Hepatic stellate cell (primary cell): ENCODE measurements at regions not wholly inside any gene's neighbourhood (a gene's known extent, or its start where the extent isn't known, plus 50 kb on each side); places are given as distances from the start of the nearest gene placed in this dataset.
"Not testable (repeated sequence)": the region's sequence is repeated elsewhere in the genome, so short reads cannot be mapped to it uniquely, and the experiment has no call there.

Source experiments
- DNase-seq: peaks from one replicate; pipeline ENCODE4 v3.0.0; 2011; ENCODE audit warnings: low spot score

DNA sequence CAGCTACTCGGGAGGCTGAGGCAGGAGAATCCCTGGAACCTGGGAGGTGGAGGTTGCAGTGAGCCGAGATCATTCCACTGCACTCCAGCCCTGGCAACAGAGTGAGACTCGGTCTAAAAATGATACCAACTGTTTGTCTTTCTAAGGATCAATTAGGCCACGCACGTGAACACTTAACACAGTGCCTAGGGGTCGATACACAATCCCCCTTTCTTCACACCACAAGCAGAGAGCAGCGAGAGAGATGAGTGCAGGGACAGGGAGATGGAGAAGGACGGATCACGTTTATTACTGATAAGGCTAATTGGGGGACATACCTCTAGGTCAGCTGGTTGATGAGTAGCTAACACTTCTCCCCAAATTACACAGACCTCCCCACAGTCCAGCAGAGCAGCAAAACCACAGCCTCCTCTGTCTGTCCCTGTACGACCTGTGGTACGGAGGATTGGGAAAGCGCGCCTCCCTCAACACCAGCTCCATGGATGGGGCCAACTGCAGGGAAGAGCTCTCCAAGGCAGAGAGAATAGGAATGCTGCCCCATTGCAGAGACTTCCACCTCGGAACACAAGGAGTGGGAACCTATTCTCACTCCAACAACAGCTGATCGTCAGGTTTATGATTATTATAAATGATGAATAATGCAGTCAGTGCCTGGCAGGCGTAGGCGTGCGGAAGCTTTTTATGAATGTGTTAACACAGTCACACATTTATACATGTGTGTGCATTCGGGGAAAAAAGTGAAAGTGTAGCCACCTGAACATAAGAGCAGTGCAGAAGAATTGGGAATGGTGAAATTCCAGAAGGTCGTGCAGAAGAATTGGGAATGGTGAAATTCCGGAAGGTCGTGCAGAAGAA, 155.1 kb downstream of the C16orf95 start:
- no peak for DNase-seq

DNA sequence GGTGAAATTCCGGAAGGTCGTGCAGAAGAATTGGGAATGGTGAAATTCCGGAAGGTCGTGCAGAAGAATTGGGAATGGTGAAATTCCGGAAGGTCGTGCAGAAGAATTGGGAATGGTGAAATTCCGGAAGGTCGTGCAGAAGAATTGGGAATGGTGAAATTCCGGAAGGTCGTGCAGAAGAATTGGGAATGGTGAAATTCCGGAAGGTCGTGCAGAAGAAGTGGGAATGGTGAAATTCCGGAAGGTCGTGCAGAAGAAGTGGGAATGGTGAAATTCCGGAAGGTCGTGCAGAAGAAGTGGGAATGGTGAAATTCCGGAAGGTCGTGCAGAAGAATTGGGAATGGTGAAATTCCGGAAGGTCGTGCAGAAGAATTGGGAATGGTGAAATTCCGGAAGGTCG, 154.4 kb downstream of the C16orf95 start:
- not testable (repeated sequence) for DNase-seq

DNA sequence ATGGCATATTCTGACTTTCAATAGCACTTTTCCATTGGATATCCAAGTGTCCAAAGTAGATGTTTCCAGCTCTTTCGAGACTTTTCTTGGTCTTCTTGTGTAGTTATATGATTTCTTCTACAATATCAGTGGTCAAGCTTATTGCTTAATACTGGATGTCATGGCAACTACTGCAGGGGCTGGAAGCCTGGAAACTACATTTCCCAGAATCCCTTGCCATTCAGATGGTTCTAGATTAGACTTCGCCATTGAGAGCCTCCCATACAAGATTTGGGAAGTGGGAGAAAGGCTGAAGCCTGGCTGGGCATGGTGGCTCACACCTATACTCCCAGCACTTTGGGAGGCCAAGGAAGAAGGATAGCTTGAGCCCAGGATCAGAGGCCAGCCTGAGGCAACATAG, 153.6 kb downstream of the C16orf95 start:
- DNase-seq: no peak

DNA sequence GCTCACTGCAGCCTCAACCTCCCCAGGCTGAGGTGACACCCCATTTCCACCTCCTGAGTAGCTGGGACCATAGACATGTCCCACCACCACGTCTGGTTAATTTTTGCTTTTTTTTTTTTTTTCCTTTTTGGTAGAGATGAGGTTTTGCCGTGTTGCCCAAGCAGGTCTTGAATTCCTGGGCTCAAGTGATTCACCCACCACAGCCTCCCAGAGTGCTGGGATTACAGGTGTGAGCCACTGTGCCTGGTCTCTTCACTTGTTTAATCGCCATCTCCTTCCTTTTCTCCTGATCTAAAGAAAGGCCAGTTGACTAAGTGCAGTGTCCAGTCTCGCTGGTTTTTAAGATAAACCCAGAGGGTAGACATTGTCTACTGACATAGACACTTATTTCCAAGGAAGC, 152.0 kb downstream of the C16orf95 start:
- DNase-seq: no peak

DNA sequence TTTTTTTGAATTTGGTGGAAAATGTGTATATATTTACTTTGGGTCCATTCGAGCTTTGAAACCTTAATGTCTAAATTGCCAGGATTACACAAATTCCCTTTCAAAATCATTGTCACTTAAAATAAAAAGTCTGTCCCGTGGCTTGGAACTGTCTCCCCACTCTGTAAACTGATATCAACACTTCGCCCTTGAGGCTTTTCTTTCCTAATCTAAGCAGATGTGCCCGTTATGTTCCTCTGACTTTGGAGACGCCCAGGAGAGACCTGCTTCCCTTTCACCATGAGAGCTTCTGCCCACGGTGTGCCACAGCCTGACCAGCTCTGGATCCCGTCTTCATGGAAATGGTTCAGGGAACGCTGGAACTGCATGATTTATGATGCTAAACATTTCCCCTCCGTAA, 151.3 kb downstream of the C16orf95 start:
- no peak for DNase-seq

DNA sequence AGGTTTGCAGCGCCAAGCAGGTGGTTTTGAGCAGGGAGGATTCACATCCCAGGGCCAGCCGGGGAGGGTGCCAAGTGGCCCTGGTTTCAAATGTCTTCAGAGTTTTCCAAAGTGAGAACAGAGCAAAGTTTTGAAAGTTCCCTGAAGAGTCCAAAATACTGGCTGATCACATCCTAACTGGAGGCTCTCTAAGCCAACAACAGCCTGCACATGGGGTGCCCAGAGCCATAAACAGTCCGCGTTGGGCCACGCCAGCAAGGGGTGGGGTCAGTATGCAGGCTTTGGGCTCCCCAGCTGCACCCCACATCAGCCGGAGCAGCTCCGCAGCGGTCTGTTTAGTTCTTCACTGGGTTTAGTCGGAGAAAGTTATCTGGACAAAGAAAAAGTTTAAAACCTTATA, 150.9 kb downstream of the C16orf95 start:
- DNase-seq: no peak

DNA sequence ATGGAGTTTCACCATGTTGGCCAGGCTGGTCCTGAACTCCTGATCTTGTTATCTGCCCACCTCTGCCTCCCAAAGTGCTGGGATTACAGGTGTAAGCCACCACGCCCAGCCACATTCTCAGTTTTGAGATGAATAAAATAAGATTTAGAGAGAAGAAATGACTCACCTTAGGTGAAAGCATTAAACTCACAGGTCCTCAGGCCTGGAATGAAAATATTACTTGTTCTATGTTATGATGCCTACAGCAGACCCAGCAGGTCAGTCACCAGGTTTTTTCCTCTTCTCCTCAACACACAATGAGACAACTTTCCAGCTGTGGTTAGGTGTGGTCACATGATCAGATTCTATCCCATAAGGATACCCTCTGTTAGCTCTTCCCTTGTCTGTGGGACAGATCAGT, 150.3 kb downstream of the C16orf95 start:
- DNase-seq: no peak

DNA sequence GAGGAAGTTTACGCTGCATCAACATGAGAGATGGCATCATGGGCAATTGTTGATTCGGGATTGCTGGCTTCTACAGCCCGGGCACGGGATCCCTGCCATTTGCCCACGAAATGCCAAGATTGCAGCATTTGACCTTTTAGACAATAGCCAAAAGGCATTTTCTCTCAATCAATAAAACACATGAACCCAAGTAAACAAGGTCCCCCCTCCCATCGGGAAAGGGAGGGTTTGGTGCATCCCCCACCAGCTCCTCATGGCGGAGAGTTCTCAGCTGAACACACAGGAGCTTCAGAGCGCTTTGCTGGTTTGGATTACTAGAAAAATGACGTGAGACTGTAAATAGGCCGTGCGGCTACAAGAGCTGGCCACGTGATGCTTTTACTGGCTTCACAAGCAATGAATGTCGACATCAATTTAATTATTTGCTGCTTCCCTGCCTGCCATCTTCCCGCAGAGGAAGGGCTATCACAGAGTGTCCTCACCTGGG, 147.6 kb downstream of the C16orf95 start:
- no peak for DNase-seq

DNA sequence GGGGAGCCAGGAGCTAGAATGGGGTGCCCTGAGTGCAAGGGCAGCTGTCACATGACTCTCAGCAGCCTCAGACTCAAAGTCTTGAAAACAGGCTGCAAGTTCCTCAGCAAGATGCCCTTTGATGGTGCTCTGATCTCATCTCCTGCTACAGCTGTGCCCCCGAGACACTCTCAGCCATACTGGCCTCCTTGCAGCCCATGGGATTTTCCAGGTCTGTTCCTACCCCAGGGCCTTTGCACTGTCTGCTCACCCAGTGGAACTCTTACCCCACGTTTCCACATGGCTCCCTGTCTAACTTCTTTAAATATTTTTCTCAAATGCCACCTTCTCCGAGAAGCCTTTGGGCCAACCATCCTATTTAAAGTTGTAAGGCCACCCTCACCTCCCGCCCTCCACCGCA, 146.9 kb downstream of the C16orf95 start:
- DNase-seq: no peak

DNA sequence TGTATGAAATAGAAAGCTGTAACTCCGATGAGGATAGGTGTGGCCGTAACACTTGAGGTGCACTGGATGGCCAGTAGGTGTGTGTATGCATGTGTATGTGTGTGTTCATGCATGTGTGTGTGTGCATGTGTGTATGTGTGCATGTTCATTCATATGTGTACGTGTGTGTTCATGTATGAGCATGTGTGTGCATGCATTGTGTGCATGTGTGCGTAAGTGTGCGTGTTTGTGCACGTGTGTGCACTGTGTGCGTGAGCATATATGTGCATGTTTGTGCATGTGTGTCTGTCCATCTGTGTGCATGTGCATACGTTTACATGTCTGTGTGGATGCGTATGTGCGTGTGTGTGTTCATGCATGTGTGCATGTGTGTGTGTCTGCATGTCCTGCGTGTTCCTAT, 145.5 kb downstream of the C16orf95 start:
- no peak for DNase-seq

DNA sequence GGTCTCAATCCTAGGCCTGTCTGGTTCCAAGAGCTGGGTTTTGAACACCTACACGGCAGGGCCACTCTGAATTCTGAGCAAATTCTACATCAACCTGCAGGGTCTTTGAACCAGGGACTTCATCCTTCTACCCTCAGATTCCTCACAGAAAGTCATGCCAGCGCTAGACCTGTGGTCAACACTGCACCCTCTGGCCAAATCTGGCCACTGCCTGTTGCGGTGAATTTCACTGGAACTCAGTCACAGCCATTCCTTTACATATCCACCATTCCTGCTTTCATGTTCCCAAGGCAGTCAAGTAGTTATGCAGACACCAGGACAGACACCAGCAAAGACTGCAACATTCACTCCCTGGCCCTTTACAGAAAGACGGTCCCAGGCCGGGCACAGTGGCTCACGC, 144.6 kb downstream of the C16orf95 start:
- no peak for DNase-seq

DNA sequence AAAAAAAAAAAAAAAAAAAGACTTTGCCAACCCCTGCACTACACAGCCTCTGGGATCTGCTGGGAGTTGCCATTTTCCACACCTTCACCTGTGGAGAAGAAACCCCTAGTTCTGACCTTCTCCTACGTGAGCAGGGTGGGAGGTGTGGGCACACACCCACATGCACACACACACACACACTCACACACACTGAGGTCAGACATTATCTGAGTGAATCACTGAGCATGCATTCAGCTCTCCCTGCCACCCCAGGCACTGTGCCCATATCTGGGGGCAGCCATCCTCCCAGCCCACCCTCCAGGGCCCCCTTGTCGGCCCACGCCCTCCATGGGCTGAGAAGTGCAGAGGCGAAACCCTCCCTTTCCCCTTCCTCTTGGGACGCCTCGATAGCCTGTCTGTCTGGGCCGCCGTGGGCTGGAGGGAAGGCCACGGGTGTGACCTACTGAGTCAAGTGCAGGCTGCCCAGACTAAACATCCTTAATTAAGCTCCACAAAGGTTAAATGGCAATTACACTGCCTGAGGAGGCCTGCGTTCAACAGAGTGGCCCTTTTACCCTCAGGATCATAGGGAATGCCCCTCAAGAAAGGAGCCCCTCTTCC, 143.8 kb downstream of the C16orf95 start:
- peak; percentile 35 for DNase-seq

DNA sequence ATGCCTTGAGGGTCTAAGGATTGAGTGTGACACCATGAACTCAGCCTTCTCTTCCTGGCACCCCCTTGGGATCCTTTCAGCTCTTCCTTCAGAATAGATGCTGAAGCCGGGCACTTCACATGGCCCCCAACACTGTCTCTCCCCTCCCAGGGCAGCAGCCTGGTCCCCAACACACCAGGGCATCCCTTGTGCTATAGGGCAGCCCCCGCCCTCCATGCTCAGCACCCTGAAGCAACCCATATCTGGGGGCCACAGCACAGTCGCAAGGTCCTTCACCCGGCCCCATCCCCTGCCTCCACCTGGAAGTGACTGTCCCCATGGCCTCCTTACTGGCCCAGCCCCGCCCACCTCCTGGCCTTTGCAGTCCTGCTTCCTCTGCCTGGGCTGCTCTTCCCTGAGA, 143.1 kb downstream of the C16orf95 start:
- no peak for DNase-seq

DNA sequence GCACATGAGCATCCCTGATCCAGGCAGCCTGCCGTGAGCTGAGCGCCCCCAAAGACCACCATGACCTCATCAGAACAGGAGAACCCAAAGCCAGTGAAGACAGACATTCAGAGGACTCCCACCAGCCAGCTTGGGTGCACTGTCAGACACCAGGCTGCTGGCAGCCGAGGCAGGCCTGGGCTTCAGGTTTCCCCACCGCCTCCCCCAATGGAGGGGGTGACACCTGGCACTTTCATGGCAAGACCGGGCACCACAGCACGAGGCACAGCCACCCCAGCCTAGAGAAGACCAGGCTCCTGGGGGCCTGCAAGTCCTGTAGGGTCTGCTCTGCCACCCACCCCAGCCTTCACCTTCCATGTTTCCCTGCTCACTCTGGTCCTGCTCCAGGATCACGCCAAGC, 140.5 kb downstream of the C16orf95 start:
- DNase-seq: no peak

DNA sequence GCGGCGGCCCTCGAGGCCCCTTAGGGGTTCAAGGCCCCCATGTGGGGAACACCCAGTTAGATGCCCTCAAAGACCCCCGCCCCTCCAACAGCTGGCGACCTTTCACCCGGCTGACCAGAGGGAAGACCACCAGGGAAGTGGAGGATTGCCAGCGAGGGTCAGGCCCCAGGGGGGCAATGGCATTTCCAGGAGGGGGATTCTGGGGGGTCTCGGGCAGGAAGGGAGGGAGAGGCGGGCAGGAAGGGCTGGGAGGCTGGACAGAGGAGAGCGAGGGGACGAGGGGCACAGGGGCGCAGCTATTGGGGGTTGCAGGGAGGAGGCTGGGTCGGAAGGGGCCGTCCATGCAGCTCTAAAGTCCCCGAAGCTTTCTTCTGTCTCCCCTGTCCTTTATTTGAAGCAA, 139.5 kb downstream of the C16orf95 start:
- no peak for DNase-seq

DNA sequence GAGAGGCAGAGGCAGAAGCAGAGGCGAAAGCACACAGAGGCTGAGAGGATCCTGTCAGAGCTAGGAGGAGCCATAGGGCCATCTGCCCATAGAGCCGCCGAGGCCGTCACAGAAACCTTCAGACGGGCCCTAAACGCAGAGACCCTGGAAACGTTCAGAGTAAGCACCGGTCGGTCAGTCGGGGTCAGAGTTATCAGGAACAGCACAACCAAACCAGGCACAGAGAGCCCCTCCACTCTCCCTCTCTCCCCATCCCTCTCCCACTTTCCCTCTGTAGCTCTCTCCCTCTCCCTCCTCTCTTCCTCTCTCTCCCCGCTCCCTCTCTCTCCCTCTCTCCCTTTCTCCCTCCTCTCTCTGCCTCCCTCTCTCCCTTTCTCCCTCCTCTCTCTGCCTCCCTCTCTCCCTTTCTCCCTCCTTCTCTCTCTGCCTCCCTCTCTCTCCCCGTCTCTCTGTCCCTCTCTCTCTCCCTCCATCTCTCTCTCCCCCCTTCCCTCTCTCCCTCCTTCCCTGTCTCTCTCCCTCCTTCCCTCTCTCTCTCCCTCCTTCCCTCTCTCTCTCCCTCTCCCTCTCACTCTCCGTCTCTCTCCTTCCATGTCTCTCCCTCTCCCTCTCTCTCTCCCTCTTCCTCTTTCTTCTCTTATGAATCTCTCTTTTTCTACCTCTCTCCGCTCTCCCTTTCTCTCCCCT, 138.9 kb downstream of the C16orf95 start:
- peak; percentile 62 for DNase-seq

DNA sequence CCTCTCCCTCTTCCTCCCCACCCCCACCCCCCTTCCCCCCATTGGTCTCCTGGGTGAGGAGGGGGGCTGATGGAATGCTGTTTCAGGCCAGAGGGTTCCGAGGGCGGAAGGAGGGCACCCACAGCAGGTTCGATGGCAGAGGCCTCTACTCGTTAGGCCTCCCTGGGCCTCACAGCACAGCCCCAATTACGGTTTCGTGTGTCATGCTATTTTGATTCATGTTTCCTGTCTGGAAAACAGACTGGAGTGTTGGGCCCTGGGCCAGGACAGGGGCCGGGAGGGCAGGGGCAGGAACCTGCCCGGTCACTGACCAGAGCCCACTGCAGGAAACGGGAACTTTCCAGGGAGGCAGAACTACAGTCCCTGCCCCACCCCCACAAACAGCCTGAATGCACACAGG, 138.2 kb downstream of the C16orf95 start:
- DNase-seq: peak; percentile 78

DNA sequence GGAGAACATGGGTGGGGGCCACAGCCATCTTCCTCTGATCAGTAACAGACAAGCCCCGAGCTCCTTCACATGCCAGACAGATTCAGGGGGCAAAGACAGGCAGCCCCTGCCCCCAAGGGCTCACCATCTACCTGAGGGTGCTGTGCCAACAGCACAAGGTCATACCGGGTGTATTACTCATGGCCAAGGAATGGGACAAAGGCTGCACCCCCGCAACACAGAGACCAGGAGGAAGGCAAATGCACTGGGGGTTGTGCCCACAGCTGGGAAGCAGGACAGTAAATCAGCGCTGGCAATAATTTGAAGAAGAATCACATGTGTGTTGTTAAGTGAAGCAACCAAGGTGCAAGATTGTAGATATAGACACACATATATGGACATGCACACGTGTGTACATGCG, 137.1 kb downstream of the C16orf95 start:
- no peak for DNase-seq

DNA sequence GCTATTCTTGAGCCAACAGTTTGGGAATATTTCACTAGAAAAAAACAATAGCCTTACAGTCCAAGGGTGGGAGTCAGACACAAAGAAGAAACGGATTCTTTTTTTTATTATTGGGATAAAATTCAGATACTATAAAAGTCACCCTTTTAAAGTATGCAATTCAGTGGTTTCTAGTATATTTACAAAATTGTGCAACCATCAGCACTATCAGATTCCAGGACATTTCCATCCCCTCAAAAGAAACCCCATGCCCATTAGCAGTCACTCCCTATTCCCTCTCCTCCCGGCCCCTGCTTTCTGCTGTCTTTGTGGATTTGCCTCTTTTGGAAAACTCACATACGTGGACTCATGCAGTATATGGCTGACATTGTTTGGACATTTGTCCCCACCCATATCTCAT, 134.4 kb downstream of the C16orf95 start:
- DNase-seq: no peak

DNA sequence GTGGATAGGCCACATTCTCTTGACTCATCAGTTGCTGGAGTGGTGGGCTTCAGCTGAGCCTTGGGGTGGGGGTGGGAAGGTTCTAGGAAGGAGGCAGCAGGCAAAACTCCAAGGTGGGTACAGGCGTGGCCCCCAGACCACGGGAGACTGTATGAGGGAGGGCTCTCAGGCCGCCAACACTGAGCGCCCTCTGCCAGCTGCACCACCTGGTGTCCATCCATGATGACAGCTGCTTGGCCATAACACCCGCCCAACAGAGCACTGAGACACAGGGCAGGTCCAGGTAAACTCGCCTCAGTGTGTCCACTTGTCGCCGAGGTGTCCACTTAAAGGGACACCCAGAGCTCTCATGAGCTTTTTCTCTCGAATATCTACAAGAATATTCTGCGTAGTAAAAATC, 133.5 kb downstream of the C16orf95 start:
- no peak for DNase-seq

DNA sequence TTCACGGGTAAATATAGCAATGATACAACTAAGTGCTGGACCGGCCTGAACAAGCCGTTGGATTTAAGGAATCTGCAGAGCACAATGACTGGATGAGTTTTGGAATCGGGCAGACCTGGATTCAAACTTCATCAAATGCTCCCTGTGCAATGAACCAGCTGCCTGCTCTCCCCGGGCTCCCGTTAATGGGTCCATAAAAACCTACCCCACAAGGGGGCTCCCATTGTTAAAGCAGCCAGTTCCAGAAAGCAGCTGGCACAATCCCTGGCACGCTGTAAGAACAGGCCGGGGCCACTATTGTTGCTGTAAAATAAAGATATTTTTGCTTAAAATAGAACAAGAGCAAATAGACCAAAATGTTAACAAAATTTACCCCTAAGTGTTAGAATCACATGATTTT, 131.9 kb downstream of the C16orf95 start:
- no peak for DNase-seq

DNA sequence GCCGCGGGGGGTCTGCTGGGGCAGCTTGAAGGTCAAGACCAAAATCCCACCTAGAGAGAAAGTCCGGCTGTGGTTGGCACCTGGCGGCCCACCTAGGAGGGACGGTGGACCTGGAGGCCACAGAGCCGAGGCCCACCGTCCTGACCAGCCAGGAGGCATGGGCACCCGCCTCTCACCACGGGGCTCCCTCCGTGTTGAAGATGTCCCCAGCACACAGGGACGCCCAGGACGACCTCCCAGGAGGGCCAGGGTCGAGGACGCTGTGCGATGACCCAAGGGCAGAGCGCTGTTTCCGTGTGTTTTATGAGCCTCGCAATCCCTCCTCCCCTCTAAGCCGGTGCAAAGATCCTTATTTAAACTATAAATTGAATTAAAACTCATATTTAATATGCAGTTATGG, 131.2 kb downstream of the C16orf95 start:
- DNase-seq: no peak

DNA sequence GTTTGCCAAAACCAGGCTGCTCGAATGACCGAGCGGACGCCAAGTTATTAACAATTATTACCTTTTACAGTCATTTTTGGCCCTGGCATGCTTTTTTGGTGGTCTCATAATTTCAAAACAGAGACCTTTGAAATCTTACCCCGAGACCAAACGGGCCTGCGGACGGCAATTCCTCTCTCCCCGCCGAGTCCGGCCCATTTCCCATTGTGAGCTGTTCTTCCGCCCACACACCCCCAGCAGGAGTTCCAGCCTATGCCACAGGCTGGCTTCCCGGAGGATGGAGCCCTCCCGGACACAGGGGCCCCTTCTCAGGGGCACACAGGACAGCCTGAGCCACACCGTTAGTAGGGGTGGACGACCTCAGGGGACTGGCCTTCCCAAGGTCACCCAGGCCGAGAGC, 130.7 kb downstream of the C16orf95 start:
- DNase-seq: no peak
